ENCODE measurements at regions not wholly inside any gene's neighbourhood (a gene's known extent, or its start where the extent isn't known, plus 50 kb on each side); places are given as distances from the start of the nearest gene placed in this dataset.

DNA sequence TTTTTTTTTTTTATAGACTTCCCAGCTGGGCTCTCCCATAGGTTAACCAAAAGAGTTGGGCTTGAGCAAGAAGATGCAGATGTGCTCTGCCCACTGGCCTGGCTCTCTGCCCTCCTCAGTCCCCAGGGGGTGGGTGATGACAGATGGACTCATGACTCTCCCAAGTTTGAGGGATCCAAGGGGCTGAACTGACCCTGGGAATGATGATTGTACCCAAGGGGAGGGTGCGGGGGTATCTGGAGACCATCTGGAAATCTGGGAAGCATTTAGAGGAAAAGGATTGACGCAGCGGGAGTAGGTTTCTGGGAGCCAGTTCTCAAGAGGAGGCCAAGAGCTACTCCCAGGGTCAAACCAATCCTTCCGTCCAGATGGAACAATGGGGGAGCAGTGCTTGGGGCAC lies 330.8 kb downstream of the CYP26B1 start:
- Histone ChIP-seq H4K5ac (ENCODE audit: insufficient read length, low read depth, low read length) (no peak overlapping the region), H3K9ac (replicated peaks in 1 of 4; ENCODE audit: extremely low read depth in 1 of 4, low read depth in 3 of 4, low read length in 3 of 4) (no peak overlapping the region), H3K9me3 (ENCODE audit: insufficient read depth in 2 of 2, low read depth in 1 of 2, low read length in 1 of 2) (0 out of 4 replicates have a peak, but pooled peaks cover 0 to 2% of the 10 kb centered on the region in 2 experiments), H3K79me1 (ENCODE audit: low read depth, low read length) (no peaks in the 10 kb centered on the region), H3K79me2 (ENCODE audit: control insufficient read depth in 1 of 2, insufficient read depth in 2 of 2, low read length in 2 of 2) (no peaks in the 10 kb centered on the region), H3K4ac (replicated peaks; ENCODE audit: insufficient read length, low read depth, low read length) (no peak overlapping the region), H4K8ac (ENCODE audit: extremely low read depth, insufficient read depth, low read length) (no peak overlapping the region), H2AFZ (ENCODE audit: low read length) (no peak overlapping the region), H3K18ac (ENCODE audit: extremely low read depth, low read length) (no peak overlapping the region), H2BK5ac (ENCODE audit: low read depth, low read length) (no peak overlapping the region), H3K4me2 (ENCODE audit: insufficient read depth in 1 of 2, low read depth in 2 of 2, low read length in 2 of 2) (no peak overlapping the region), H3K23ac (ENCODE audit: insufficient read length) (no peak overlapping the region), H3K56ac (replicated peaks; ENCODE audit: insufficient read length, low read depth, low read length) (no peak overlapping the region), H3K4me1 (replicated peaks in 1 of 4; ENCODE audit: control insufficient read depth in 3 of 4, insufficient read depth in 4 of 4, low read length in 3 of 4) (no peaks in the 10 kb centered on the region), H2BK20ac (ENCODE audit: low read length) (no peak overlapping the region), H2AK5ac (ENCODE audit: low read depth, low read length) (no peak overlapping the region), H2BK120ac (replicated peaks; ENCODE audit: low read depth, low read length) (no peak overlapping the region), H4K91ac (replicated peaks; ENCODE audit: insufficient read length, low read length) (no peak overlapping the region), H3K4me3 (ENCODE audit: extremely low read depth in 1 of 4, insufficient read depth in 2 of 4, low read depth in 3 of 4, low read length in 4 of 4) (no peak overlapping the region), H3K27me3 (replicated peaks in 1 of 4; ENCODE audit: control insufficient read depth in 3 of 4, extremely low read depth in 1 of 4, insufficient read depth in 3 of 4, low read length in 3 of 4) (no peaks in the 10 kb centered on the region), H3K14ac (ENCODE audit: insufficient read length) (no peak overlapping the region), H3K36me3 (ENCODE audit: control insufficient read depth in 2 of 4, insufficient read depth in 4 of 4, low read length in 3 of 4) (no peaks in the 10 kb centered on the region), H3K23me2 (ENCODE audit: low read depth, low read length) (no peaks in the 10 kb centered on the region), H2BK15ac (ENCODE audit: low read length) (no peak overlapping the region), H2BK12ac (ENCODE audit: low read depth, low read length) (no peak overlapping the region), H4K20me1 (replicated peaks in 1 of 2; ENCODE audit: control insufficient read depth in 1 of 2, insufficient read depth in 2 of 2, low read length in 2 of 2) (no peaks in the 10 kb centered on the region), H3K27ac (ENCODE audit: low read depth, low read length) (no peak overlapping the region)
- DNase-seq (ENCODE audit: low read depth in 1 of 2, low spot score in 2 of 2) (no peak), FAIRE-seq (no peak)
- ChIA-PET CTCF (ENCODE audit: partially characterized antibody) (interaction anchor here (1.1 to 1.8 kb wide), 4 partner anchors 14 to 107 kb away, joined by 3 to 9 read pairs (median 5); no protein-coding TSS in a partner anchor), POLR2A (ENCODE audit: partially characterized antibody) (no interaction called here)
- WGBS, 2 experiments (ENCODE audit: extremely low coverage in 1 of 2, insufficient coverage in 1 of 2, insufficient read length in 1 of 2, insufficient replicate concordance in 2 of 2, low coverage in 1 of 2, low lambda C conversion rate in 2 of 2, missing lambda C conversion rate in 1 of 2), result 96% methylated on average over 4 of the region's 4 CpGs; no CpG with 5 or more reads in 1 of the 2 experiments
- TF ChIP-seq TCF12 (IDR thresholded peaks at IDR 0.05; ENCODE audit: low read depth, low read length) (no peak), KDM5A (IDR thresholded peaks at IDR 0.05; ENCODE audit: low read length) (no peak), RNF2 (IDR thresholded peaks at IDR 0.05; ENCODE audit: borderline replicate concordance, low read depth, low read length, missing control alignments, poor library complexity, severe bottlenecking) (no peak), HDAC2 (IDR thresholded peaks at IDR 0.05; ENCODE audit: borderline replicate concordance in 1 of 2, low read depth in 2 of 2, low read length in 2 of 2) (no peak), PHF8 (conservative IDR thresholded peaks at IDR 0.05; ENCODE audit: low read depth, low read length) (no peak), CBX8 (IDR thresholded peaks at IDR 0.05; ENCODE audit: borderline replicate concordance, low read depth, low read length) (no peak), FOSL1 (IDR thresholded peaks at IDR 0.05; ENCODE audit: insufficient read depth, low read depth, low read length) (no peak), RXRA (IDR thresholded peaks at IDR 0.05; ENCODE audit: insufficient read depth, low read depth, low read length) (no peak), CREB1 (IDR thresholded peaks at IDR 0.05) (no peak), YY1 (IDR thresholded peaks at IDR 0.05; ENCODE audit: low read depth, low read length) (no peak), GABPA (IDR thresholded peaks at IDR 0.05; ENCODE audit: borderline replicate concordance, insufficient read depth, low read length) (no peak), SRF (IDR thresholded peaks at IDR 0.05; ENCODE audit: low read depth, low read length) (no peak), NRF1 (IDR thresholded peaks at IDR 0.05; ENCODE audit: low read depth, low read length) (no peak), E2F6 (IDR thresholded peaks at IDR 0.05) (no peak)
